ENCODE measurements at regions not wholly inside any gene's neighbourhood (a gene's known extent, or its start where the extent isn't known, plus 50 kb on each side); places are given as distances from the start of the nearest gene placed in this dataset.
"Not testable (repeated sequence)": the region's sequence is repeated elsewhere in the genome, so short reads cannot be mapped to it uniquely, and the experiment has no call there.

DNA sequence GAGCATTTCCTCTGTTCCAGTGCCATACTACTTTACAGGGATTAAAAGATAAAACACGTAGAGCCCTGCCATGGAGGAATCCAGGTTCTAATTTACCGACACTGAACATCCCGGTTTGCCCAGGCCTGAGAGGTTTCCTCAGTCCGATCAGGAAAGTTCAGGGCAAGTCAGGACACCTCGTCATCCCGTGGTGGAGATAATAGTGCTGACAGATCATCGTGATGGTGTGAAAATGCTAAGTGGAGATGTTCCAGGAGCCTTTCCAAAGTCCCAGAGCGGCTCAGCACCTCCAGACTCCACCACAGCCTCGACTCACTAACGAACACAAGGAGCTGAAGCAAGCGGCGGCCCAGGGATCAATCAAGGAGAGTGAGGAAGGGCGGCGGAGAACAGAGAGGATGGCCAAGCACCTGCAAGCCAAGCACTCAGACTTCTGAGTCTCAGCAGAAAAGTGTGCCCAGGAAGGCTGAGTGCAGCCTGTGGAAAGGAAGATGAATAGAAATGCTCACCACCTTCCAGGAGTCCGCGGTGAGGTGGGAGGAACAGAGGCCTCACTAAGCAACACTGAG, 103.7 kb upstream of the VWC2 start:
- DNase-seq (no peak), ATAC-seq (no peak)

DNA sequence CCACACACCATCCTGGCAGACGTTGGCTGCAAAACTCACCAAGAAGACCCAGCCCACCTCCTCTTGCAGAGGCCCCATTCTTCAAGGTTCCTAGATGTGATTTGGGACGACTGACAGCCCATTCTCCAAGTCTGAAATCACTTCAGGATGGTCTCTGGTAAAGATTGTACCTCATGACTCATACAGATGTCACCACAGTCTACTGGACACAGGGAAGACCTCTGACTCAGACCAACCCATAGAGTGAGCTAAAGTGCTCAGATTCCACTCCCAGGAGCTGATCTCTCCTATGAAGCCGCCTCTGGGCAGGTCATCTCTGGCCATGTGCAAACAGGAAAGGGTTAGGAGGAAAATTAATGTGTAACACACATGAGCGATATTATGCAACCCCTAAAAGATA, 102.4 kb upstream of the VWC2 start:
- ATAC-seq (no peak), DNase-seq (no peak)

DNA sequence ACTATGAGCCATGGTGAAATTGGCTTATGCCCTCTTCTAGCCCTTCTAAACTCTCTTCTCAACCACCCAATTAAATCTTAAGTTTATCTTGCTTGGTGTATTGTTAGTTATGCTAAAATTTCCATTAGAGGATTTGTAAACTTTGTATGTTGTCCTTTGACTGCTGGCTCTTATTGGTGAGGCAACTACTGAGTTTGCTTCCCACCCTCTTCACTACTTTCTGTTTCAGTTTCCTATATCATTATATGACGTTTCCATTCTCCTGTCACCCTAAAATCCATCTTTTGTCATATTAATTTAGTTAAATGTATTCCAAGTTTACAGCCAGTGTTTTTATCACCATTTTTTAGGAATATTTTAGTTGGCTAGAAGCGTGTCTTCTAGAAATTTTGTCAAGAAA, 80.9 kb upstream of the VWC2 start:
- ATAC-seq (no peak), DNase-seq (no peak)

DNA sequence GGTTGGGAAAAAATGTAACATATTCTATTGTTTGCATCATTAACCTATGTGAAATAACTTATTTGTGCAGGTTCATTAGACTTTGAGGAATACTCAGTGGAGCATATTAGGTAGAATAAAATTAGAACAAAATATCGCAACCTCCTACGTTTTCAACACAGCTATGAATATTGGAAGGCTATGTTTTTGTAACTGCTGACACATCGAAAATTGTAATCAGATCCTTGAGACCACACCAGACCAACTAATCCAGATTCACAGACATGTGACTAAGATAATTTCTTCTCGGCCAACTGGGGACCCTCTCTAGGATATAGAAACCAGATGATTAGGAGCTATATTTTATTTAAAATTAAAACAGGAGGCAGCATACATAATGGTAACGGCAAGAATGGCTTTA, 77.5 kb upstream of the VWC2 start:
- DNase-seq (no peak), ATAC-seq (no peak)

DNA sequence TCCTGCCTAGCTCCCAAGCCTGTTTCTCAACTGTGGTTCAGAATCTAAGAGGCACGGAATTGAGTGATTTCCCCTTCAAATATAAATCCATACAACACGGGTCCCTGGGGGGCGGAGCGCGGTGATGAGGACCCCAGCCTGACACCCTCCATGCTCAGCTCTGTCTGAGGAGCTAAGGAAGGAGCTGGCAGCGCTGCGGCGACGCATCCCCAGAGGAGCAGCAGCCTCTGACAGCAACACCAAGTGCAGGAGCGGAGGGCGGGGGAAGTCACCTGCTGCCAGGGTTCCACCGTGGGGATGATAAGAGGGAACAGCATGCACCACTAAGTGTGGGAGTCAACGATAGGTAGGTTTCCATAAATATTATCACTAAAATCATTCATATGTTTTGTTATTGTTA, 72.6 kb upstream of the VWC2 start:
- DNase-seq (no peak), ATAC-seq (no peak)

DNA sequence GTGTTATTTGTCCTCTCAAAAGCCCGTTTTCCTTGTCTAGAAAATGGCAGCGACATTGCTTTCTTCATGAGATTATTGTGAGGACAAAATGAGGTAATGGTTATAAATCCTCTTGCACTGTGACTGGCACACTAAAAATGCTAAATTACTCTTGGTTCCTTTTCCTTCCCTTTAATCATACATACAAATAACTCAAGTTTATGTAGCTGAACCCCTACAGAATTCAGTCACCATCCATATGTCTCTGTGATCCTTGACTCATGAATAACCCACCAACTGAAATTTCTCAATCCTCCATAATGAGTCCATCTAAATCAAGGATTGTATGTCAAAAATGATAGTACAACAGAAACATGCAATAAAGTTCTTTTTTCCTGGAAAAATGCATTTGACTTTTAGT, 71.3 kb upstream of the VWC2 start:
- ATAC-seq: no peak
- no peak for DNase-seq

DNA sequence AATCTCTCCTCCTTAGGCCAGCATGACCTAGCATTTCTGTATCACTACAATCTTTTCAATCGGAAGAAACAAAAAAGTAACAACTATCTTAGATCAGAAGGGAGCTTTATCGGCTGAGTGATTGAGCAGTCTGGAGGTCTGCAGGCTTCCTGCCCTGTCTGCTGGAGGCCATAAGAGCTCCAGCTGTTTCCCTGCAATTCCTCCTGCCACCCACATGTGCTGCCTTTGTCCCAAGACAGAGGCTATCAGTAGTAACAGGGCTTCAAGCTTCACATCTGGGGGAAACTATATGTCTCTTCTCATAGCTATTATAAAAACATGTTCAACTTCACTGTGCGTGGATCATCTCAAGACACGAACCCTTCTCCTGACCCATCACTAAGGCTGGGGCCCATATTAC, 70.1 kb upstream of the VWC2 start:
- DNase-seq: no peak
- no peak for ATAC-seq

DNA sequence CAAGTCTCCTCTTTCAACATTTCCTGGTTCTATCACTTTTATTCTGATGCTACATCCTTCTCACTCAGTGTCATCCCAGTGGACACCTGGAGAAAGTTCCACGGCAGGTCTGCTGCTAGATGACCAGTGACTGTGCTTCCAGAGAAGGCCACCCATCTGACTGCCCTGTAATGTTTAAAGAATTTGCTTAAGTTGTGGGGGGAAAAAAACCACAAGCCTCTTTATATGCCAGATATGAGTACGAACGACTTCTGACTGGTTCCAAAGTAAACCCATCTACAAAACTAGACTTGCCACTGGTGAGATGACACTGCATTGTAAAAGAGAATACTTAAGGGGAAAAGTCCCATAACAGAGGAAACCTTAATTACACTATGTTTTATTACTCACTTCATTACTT, 69.6 kb upstream of the VWC2 start:
- ATAC-seq (no peak), DNase-seq (no peak)

DNA sequence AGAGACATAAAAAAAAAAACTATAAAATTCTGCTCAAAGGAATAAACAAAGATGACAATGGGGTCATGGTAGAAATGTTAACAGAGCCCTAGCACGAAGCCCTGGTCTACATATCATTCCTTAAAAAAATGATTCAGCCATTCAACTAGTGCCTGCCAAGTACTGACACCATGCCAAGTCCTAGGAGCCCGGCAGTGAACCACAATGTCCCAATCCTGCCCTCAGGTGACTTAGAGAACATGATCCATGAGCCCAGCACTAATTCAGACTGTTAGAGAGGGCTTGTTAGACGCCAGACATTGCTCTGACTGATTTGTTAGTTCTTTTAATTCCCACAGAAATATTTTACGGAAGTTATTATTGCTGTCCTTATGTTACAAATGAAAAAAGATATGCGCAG, 67.3 kb upstream of the VWC2 start:
- no peak for DNase-seq
- no peak for ATAC-seq

DNA sequence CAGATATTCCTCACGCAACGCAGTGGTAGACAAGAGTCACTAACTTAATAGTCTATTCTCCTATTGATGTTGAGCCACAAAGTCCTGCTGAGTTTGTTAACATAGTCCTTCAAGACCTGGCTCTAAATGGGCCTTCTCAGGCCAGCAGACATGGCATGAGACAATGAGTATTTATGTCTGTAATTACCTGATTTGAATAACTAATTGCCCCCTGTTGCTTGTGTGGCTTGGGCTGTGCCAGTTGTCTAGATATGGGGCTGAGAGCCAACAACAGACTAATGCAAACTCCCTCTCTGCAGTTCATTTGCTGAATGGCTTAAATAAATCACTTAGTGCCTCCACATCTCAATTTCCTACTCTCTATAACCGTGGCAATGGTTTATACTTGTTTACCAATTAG, 65.5 kb upstream of the VWC2 start:
- no peak for DNase-seq
- no peak for ATAC-seq

DNA sequence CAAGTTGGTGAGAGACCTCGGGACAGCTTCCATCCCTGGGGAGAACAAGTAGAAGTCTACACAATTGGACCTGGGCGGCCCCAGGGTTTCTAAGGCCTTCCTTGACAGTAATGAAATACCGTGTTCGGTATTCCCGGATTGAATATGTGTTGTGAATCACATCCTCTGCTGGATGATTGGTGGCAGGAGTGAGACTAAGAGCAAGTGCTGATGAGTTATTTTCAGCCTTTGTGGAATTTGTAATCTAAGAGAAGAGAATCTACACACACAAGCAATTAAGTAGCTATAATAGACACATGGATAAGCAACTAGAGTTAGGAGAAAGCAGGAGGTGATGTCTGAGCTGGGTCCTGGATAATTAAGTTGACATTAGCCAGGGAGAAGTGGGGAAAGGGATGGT, 64.8 kb upstream of the VWC2 start:
- ATAC-seq: no peak
- no peak for DNase-seq

DNA sequence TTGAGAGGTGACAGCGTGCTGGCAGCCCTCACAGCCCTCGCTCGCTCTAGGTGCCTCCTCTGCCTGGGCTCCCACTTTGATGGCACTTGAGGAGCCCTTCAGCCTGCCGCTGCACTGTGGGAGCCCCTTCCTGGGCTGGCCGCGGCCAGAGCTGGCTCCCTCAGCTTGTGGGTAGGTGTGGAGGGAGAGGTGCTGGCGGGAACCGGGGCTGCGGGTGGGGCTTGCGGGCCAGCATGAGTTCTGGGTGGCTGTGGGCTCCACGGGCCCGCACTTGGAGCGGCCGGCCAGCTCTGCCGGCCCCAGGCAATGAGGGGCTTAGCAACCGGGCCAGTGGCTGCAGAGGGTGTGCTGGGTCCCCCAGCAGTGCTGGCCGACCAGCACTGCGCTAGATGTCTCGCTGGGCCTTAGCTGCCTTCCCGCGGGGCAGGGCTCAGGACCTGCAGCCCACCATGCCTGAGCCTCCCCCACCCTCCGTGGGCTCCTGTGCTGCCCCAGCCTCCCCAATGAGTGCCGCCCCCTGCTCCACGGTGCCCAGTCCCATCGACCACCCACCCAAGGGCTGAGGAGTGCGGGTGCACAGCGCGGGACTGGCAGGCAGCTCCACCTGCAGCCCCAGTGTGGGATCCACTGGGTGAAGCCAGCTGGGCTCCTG, 62.2 kb upstream of the VWC2 start:
- not testable (repeated sequence) for ATAC-seq, DNase-seq

DNA sequence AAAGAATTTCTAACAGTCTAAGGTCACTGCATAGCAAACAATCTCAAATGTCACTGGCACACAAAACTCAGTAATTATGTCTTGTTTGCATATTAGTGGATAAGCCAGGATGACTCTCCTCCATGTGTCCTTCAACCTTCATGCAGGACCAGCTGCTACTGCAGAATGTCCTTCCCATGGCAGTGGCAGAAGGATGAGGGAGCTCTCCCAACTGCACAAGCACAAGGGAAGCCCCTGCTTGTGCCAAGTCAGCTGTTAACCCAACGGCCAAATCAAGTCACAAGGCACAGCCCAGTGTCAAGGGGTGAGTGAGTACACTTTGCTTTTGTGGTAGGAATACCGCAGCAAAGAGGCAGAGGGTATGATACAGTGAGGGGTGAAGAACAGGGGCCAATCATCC, 59.3 kb upstream of the VWC2 start:
- DNase-seq (no peak), ATAC-seq (no peak)

DNA sequence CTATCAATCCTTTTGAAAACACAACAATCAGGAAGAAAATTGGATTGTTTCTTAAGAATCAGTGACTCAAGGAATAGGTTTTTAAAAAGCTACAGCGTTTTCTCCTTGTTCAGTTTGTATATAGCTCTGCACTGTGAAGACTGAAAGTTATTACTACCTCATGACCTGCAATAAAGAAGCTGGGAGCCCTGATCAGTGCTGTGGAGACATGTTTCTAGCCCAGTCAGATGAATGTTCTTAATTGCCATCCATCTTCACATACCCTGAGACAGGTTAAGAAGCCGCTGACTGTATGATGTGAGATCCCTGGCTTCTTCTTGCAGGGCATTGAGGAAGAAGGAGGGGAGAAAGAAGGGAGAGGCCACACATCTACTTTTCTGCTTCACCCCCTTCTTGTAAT, 58.0 kb upstream of the VWC2 start:
- no peak for ATAC-seq
- no peak for DNase-seq

DNA sequence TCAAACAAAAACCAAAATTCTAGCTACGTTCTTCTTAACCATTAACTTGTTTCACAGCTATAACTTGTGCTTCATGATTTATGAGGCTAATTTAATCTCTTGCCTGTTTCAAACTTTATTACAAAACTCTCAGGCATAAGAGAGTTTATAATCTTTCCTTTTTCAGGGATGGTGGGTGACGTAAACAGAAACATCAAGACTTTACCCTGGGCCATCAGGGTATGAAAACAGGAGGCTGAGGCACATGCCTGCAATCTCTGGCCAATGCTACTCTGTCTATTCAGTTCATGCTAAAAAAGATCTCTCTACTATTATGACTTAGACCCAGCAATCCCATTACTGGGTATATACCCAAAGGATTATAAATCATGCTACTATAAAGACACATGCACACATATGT, 55.9 kb upstream of the VWC2 start:
- ATAC-seq: no peak
- no peak for DNase-seq

DNA sequence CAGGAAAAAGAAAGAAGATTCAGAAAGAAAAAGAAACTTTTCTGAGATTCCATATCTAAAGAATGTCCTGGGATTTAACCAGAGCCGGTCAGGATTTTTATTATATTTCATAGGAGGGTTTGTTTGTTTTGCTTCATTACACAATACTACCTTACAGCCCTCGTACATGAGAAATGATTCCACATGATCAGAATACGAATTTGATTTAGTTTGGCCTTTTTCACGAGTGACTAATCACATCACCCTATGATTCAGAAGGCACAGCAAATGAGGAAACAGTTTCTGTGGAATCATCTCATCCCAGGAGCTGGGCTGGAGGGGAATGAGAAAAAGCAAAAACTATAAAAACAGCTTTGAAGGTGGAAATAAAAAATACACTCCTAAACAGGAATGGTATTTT, 54.7 kb upstream of the VWC2 start:
- DNase-seq: no peak
- ATAC-seq: no peak

DNA sequence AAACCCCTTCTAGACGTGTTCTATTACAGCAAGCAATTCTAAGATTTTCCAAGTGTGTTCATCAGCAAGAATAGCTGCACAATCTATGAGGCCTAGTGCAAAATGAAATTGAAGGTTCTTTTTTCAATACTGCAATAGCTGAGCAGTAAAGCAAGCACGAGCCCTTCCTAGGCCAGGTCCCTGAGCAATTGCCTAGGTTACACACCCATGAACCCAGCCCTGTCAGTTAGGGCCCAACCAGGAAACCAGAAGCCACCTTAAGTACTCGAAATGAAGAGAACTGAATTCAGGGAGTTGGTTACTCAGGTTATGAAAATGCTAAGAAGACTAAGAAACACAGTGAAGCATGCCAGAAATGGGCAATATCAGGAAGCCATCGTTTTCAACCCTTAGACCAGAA, 52.0 kb upstream of the VWC2 start:
- DNase-seq (no peak), ATAC-seq (no peak)
